ENCODE measurements at regions not wholly inside any gene's neighbourhood (a gene's known extent, or its start where the extent isn't known, plus 50 kb on each side); places are given as distances from the start of the nearest gene placed in this dataset.

DNA sequence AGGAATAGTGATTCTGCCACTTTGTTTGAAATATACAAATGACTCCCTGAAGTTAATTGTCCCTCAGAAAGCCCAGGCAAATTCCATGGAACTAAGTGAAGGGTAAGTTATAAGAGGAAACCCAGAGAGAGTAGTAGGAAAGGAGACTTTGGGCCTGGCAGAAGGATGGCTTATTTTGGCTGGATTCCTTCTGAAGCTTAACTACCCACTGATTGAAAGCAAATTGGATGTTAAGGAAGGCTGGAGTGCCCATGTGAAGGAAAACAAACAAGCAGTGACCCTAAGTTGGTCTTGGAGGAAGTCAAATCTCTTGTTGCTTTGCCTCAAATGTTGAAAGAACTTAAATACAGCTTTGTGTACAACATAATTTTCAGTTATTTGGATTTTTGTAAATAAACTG lies 1106.4 kb upstream of the ZEB2 start:
- H3K4me3 ChIP-seq (ENCODE audit: low read depth in 2 of 2, low read length in 2 of 2): no peak overlapping the region
- ATAC-seq (no peak), DNase-seq (ENCODE audit: low read depth, low spot score) (no peak)
- no peaks in the 10 kb centered on the region for H3K27me3 ChIP-seq (ENCODE audit: control insufficient read depth, insufficient read depth, low read length)
- CTCF ChIA-PET: no interaction called here
- in situ Hi-C loops (cut with HindIII; ENCODE audit: low pct_unique_long_range_greater_than_20kb, low sequenced_read_pairs): no loop called here
- no peak overlapping the region for H3K27ac ChIP-seq (ENCODE audit: low read length)
- no TSS peak for BruUV-seq (replicated peaks)
- no peak for TF ChIP-seq TCF7L2 (IDR thresholded peaks at IDR 0.05; ENCODE audit: low read depth, low read length)
- TF ChIP-seq POLR2AphosphoS5 (IDR thresholded peaks at IDR 0.05; ENCODE audit: low read depth, low read length): no peak
- TF ChIP-seq, protein P1, sequence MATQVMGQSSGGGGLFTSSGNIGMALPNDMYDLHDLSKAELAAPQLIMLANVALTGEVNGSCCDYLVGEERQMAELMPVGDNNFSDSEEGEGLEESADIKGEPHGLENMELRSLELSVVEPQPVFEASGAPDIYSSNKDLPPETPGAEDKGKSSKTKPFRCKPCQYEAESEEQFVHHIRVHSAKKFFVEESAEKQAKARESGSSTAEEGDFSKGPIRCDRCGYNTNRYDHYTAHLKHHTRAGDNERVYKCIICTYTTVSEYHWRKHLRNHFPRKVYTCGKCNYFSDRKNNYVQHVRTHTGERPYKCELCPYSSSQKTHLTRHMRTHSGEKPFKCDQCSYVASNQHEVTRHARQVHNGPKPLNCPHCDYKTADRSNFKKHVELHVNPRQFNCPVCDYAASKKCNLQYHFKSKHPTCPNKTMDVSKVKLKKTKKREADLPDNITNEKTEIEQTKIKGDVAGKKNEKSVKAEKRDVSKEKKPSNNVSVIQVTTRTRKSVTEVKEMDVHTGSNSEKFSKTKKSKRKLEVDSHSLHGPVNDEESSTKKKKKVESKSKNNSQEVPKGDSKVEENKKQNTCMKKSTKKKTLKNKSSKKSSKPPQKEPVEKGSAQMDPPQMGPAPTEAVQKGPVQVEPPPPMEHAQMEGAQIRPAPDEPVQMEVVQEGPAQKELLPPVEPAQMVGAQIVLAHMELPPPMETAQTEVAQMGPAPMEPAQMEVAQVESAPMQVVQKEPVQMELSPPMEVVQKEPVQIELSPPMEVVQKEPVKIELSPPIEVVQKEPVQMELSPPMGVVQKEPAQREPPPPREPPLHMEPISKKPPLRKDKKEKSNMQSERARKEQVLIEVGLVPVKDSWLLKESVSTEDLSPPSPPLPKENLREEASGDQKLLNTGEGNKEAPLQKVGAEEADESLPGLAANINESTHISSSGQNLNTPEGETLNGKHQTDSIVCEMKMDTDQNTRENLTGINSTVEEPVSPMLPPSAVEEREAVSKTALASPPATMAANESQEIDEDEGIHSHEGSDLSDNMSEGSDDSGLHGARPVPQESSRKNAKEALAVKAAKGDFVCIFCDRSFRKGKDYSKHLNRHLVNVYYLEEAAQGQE (IDR thresholded peaks at IDR 0.05; ENCODE audit: insufficient read depth in 1 of 2, low read depth in 2 of 2, low read length in 1 of 2): no peak
- no peak for TF ChIP-seq SIN3A (IDR thresholded peaks at IDR 0.05; ENCODE audit: borderline replicate concordance, insufficient read depth, low read depth, low read length)
- TF ChIP-seq, protein P2, sequence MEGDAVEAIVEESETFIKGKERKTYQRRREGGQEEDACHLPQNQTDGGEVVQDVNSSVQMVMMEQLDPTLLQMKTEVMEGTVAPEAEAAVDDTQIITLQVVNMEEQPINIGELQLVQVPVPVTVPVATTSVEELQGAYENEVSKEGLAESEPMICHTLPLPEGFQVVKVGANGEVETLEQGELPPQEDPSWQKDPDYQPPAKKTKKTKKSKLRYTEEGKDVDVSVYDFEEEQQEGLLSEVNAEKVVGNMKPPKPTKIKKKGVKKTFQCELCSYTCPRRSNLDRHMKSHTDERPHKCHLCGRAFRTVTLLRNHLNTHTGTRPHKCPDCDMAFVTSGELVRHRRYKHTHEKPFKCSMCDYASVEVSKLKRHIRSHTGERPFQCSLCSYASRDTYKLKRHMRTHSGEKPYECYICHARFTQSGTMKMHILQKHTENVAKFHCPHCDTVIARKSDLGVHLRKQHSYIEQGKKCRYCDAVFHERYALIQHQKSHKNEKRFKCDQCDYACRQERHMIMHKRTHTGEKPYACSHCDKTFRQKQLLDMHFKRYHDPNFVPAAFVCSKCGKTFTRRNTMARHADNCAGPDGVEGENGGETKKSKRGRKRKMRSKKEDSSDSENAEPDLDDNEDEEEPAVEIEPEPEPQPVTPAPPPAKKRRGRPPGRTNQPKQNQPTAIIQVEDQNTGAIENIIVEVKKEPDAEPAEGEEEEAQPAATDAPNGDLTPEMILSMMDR (IDR thresholded peaks at IDR 0.05): no peak
- H3K4me1 ChIP-seq (ENCODE audit: control insufficient read depth, insufficient read depth, low read length): no peaks in the 10 kb centered on the region
- POLR2A ChIA-PET: no interaction called here
- no peaks in the 10 kb centered on the region for H3K9me3 ChIP-seq (ENCODE audit: control insufficient read depth, insufficient read depth, low read depth, low read length)
- no peaks in the 10 kb centered on the region for H3K36me3 ChIP-seq (ENCODE audit: control insufficient read depth, insufficient read depth, low read length)
- intact Hi-C loops (cut with micrococcal nuclease; ENCODE audit: unreplicated experiment): no loop called here

- H3K4me1 ChIP-seq (ENCODE audit: control insufficient read depth, insufficient read depth, low read length): no peaks in the 10 kb centered on the region
- DNase-seq (ENCODE audit: low read depth, low spot score) (no peak), ATAC-seq (no peak)
- H3K36me3 ChIP-seq (ENCODE audit: control insufficient read depth, insufficient read depth, low read length): no peaks in the 10 kb centered on the region
- ChIA-PET CTCF (no interaction called here), POLR2A (no interaction called here)
- TF ChIP-seq, protein P2 (IDR thresholded peaks at IDR 0.05): no peak
- TF ChIP-seq SIN3A (IDR thresholded peaks at IDR 0.05; ENCODE audit: borderline replicate concordance, insufficient read depth, low read depth, low read length) (no peak), POLR2AphosphoS5 (IDR thresholded peaks at IDR 0.05; ENCODE audit: low read depth, low read length) (no peak), TCF7L2 (IDR thresholded peaks at IDR 0.05; ENCODE audit: low read depth, low read length) (no peak)
- TF ChIP-seq, protein P1 (IDR thresholded peaks at IDR 0.05; ENCODE audit: insufficient read depth in 1 of 2, low read depth in 2 of 2, low read length in 1 of 2): no peak
- intact Hi-C loops (cut with micrococcal nuclease; ENCODE audit: unreplicated experiment) (no loop called here), in situ Hi-C loops (cut with HindIII; ENCODE audit: low pct_unique_long_range_greater_than_20kb, low sequenced_read_pairs) (no loop called here)
- H3K9me3 ChIP-seq (ENCODE audit: control insufficient read depth, insufficient read depth, low read depth, low read length): no peaks in the 10 kb centered on the region
- no TSS peak for BruUV-seq (replicated peaks)
- no peak overlapping the region for H3K4me3 ChIP-seq (ENCODE audit: low read depth in 2 of 2, low read length in 2 of 2)
- no peaks in the 10 kb centered on the region for H3K27me3 ChIP-seq (ENCODE audit: control insufficient read depth, insufficient read depth, low read length)
- no peak overlapping the region for H3K27ac ChIP-seq (ENCODE audit: low read length)
Measured at GRCh38 chr2:145625111-145625510, 1105.2 kb upstream of the ZEB2 start.
